ENCODE measurements at regions not wholly inside any gene's neighbourhood (a gene's known extent, or its start where the extent isn't known, plus 50 kb on each side); places are given as distances from the start of the nearest gene placed in this dataset.
"Not testable (repeated sequence)": the region's sequence is repeated elsewhere in the genome, so short reads cannot be mapped to it uniquely, and the experiment has no call there.

DNA sequence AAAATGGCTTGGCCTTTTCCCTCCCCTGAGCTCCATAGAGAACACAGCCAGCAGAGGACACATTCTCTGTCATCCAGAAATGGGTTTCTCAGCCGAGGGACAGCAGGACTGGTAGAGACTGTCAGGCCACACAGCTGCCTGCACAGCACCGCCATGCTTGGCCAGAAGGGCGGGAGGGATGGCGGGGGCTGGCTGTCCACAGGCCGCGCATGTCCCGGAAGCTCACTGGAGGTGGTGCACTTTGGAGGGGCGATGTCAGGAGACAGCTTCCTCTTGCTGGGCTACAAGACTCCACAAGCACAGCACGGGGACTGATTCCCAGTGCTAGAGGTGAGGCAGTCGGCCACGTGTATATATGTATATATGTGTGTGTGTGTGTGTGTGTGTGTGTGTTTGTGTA is 125.3 kb downstream of the GOLGA6L4 start:
- H3K4me3 ChIP-seq (ENCODE audit: low read depth, low read length); DNase-seq; H3K36me3 ChIP-seq (ENCODE audit: control insufficient read depth, insufficient read depth, low read length); intact Hi-C loops (cut with micrococcal nuclease; ENCODE audit: unreplicated experiment); H3K9me3 ChIP-seq; H3K4me1 Mint-ChIP-seq (ENCODE audit: low read depth, unreplicated experiment); H3K27ac Mint-ChIP-seq (ENCODE audit: unreplicated experiment); H3K27me3 Mint-ChIP-seq (ENCODE audit: insufficient read depth, unreplicated experiment); H3K4me3 Mint-ChIP-seq (ENCODE audit: unreplicated experiment); H3K36me3 Mint-ChIP-seq (ENCODE audit: insufficient read depth, unreplicated experiment); H3K9me3 Mint-ChIP-seq (ENCODE audit: unreplicated experiment); POLR2A ChIA-PET; H3K4me1 ChIP-seq; H3K27me3 ChIP-seq (replicated peaks; ENCODE audit: control insufficient read depth, insufficient read depth, low read length); BruUV-seq (replicated peaks); CTCF ChIA-PET: not testable (repeated sequence)

DNA sequence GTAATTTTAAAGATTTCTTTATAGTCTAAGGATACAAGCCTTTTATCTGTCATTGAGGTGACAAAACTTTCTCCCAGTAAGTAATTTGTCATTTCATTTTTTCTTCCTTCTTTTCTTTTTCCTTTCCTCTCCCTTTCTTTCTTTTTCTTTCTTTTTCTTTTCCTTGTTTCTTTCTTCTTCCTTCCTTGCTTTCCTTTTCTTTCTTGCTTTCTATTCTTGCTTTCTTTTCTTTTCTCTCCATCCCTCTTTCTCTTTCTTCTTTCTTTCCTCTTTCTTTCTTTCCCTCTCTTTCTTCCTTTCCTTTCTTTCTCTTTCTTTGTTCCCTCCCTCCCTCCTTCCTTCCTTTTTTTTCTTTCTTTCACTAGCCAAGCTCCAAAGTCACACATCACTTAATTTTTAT is 148.8 kb downstream of the GOLGA6L4 start:
- H3K27me3 Mint-ChIP-seq (ENCODE audit: insufficient read depth, unreplicated experiment); H3K27ac Mint-ChIP-seq (ENCODE audit: unreplicated experiment); H3K9me3 Mint-ChIP-seq (ENCODE audit: unreplicated experiment); H3K4me1 Mint-ChIP-seq (ENCODE audit: low read depth, unreplicated experiment); H3K4me3 Mint-ChIP-seq (ENCODE audit: unreplicated experiment); H3K9me3 ChIP-seq; H3K36me3 ChIP-seq (ENCODE audit: control insufficient read depth, insufficient read depth, low read length); CTCF ChIA-PET; H3K27me3 ChIP-seq (replicated peaks; ENCODE audit: control insufficient read depth, insufficient read depth, low read length); intact Hi-C loops (cut with micrococcal nuclease; ENCODE audit: unreplicated experiment); H3K4me3 ChIP-seq (ENCODE audit: low read depth, low read length); POLR2A ChIA-PET; H3K4me1 ChIP-seq; DNase-seq; H3K36me3 Mint-ChIP-seq (ENCODE audit: insufficient read depth, unreplicated experiment); BruUV-seq (replicated peaks): not testable (repeated sequence)

DNA sequence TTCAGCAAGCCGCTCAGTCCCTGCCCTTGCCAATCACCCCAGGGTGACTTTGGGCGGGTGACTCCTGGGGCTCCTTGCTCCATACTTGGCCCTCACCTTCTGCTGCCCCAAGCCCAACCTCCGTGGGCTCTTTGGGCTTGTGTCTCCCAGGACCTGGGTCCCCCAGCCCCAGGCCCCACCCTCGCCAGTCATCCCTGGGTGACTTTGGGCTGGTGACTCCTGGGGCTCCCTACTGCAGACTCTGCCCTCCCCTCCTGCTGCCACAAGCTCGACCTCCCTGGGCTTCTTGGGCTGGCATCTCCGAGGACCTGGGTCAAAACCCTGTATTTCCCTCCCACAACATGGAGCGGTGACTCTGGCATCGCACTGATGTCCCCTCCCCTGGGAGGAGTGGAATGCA is 151.5 kb downstream of the GOLGA6L4 start:
- Histone ChIP-seq H3K27me3 (replicated peaks; ENCODE audit: control insufficient read depth, insufficient read depth, low read length) (no peaks in the 10 kb centered on the region), H3K4me1 (no peaks in the 10 kb centered on the region), H3K36me3 (ENCODE audit: control insufficient read depth, insufficient read depth, low read length) (no peaks in the 10 kb centered on the region), H3K4me3 (ENCODE audit: low read depth, low read length) (no peak overlapping the region), H3K9me3 (no peaks in the 10 kb centered on the region)
- CTCF ChIA-PET, result no interaction called here
- no peaks in the 10 kb centered on the region for H3K36me3 Mint-ChIP-seq (ENCODE audit: insufficient read depth, unreplicated experiment)
- DNase-seq, result no peak
- TF ChIP-seq, protein P1, sequence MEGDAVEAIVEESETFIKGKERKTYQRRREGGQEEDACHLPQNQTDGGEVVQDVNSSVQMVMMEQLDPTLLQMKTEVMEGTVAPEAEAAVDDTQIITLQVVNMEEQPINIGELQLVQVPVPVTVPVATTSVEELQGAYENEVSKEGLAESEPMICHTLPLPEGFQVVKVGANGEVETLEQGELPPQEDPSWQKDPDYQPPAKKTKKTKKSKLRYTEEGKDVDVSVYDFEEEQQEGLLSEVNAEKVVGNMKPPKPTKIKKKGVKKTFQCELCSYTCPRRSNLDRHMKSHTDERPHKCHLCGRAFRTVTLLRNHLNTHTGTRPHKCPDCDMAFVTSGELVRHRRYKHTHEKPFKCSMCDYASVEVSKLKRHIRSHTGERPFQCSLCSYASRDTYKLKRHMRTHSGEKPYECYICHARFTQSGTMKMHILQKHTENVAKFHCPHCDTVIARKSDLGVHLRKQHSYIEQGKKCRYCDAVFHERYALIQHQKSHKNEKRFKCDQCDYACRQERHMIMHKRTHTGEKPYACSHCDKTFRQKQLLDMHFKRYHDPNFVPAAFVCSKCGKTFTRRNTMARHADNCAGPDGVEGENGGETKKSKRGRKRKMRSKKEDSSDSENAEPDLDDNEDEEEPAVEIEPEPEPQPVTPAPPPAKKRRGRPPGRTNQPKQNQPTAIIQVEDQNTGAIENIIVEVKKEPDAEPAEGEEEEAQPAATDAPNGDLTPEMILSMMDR (IDR thresholded peaks at IDR 0.05; ENCODE audit: insufficient read depth in 1 of 2, low read depth in 1 of 2, low read length in 1 of 2, severe bottlenecking in 1 of 2, unreplicated experiment in 1 of 2), result no peak
- no peaks in the 10 kb centered on the region for H3K9me3 Mint-ChIP-seq (ENCODE audit: unreplicated experiment)
- H3K4me1 Mint-ChIP-seq (ENCODE audit: low read depth, unreplicated experiment), result no peaks in the 10 kb centered on the region
- no TSS peak for BruUV-seq (replicated peaks)
- no peak overlapping the region for H3K27ac Mint-ChIP-seq (ENCODE audit: unreplicated experiment)
- intact Hi-C loops (cut with micrococcal nuclease; ENCODE audit: unreplicated experiment), result no loop called here
- peaks cover 18% of the 10 kb centered on the region for H3K27me3 Mint-ChIP-seq (ENCODE audit: insufficient read depth, unreplicated experiment)
- POLR2A ChIA-PET, result no interaction called here
- no peak overlapping the region for H3K4me3 Mint-ChIP-seq (ENCODE audit: unreplicated experiment)

DNA sequence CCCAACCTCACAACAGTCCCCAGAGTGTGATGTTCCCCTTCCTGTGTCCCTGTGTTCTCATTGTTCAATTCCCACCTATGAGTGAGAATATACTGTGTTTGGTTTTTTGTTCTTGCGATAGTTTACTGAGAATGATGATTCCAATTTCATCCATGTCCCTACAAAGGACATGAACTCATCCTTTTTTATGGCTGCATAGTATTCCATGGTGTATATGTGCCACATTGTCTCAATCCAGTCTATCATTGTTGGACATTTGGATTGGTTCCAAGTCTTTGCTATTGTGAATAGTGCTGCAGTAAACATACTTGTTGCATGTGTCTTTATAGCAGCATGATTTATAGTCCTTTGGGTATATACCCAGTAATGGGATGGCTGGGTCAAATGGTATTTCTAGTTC is 152.6 kb downstream of the GOLGA6L4 start:
- CTCF ChIA-PET; intact Hi-C loops (cut with micrococcal nuclease; ENCODE audit: unreplicated experiment); H3K4me1 Mint-ChIP-seq (ENCODE audit: low read depth, unreplicated experiment); DNase-seq; H3K4me1 ChIP-seq; H3K27me3 ChIP-seq (replicated peaks; ENCODE audit: control insufficient read depth, insufficient read depth, low read length); BruUV-seq (replicated peaks); H3K9me3 Mint-ChIP-seq (ENCODE audit: unreplicated experiment); H3K27ac Mint-ChIP-seq (ENCODE audit: unreplicated experiment); H3K4me3 Mint-ChIP-seq (ENCODE audit: unreplicated experiment); H3K9me3 ChIP-seq; H3K36me3 ChIP-seq (ENCODE audit: control insufficient read depth, insufficient read depth, low read length); POLR2A ChIA-PET; H3K36me3 Mint-ChIP-seq (ENCODE audit: insufficient read depth, unreplicated experiment); H3K4me3 ChIP-seq (ENCODE audit: low read depth, low read length): not testable (repeated sequence)
- peaks cover 18% of the 10 kb centered on the region for H3K27me3 Mint-ChIP-seq (ENCODE audit: insufficient read depth, unreplicated experiment)

DNA sequence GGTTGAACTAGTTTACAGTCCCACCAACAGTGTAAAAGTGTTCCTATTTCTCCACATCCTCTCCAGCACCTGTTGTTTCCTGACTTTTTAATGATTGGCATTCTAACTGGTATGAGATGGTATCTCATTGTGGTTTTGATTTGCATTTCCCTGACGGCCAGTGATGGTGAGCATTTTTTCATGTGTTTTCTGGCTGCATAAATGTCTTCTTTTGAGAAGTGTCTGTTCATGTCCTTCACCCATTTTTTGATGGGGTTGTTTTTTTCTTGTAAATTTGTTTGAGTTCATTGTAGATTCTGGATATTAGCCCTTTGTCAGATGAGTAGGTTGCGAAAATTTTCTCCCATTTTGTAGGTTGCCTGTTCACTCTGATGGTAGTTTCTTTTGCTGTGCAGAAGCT is 153.1 kb downstream of the GOLGA6L4 start:
- H3K9me3 ChIP-seq; CTCF ChIA-PET; DNase-seq; intact Hi-C loops (cut with micrococcal nuclease; ENCODE audit: unreplicated experiment); H3K4me3 ChIP-seq (ENCODE audit: low read depth, low read length); H3K9me3 Mint-ChIP-seq (ENCODE audit: unreplicated experiment); H3K36me3 Mint-ChIP-seq (ENCODE audit: insufficient read depth, unreplicated experiment); H3K4me1 ChIP-seq; H3K36me3 ChIP-seq (ENCODE audit: control insufficient read depth, insufficient read depth, low read length); H3K4me3 Mint-ChIP-seq (ENCODE audit: unreplicated experiment); H3K4me1 Mint-ChIP-seq (ENCODE audit: low read depth, unreplicated experiment); POLR2A ChIA-PET; H3K27me3 ChIP-seq (replicated peaks; ENCODE audit: control insufficient read depth, insufficient read depth, low read length); H3K27ac Mint-ChIP-seq (ENCODE audit: unreplicated experiment); BruUV-seq (replicated peaks): not testable (repeated sequence)
- H3K27me3 Mint-ChIP-seq (ENCODE audit: insufficient read depth, unreplicated experiment), result peaks cover 19% of the 10 kb centered on the region

DNA sequence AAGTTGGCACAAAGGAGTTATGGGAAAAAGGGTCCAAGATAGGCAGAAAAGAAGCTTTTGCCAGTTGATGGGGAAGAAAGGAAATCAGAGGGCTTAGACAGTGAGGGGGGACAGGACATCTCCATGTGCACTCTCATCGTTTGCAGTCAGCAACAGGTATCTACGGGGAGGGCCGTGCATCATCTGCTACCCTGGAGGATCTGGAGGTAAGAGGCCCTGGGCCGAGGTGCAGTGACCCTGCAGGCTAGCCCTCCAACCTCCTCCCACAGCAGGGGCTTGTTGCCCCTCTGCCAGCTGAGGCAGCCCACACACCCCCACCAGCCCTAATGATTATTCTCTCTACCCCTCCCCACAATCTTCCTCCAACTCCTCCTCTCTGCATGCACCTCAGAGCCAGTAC is 154.8 kb downstream of the GOLGA6L4 start:
- H3K4me3 ChIP-seq (ENCODE audit: low read depth, low read length); H3K27me3 ChIP-seq (replicated peaks; ENCODE audit: control insufficient read depth, insufficient read depth, low read length); H3K4me1 ChIP-seq; BruUV-seq (replicated peaks); H3K4me3 Mint-ChIP-seq (ENCODE audit: unreplicated experiment); POLR2A ChIA-PET; H3K27ac Mint-ChIP-seq (ENCODE audit: unreplicated experiment); intact Hi-C loops (cut with micrococcal nuclease; ENCODE audit: unreplicated experiment); H3K9me3 ChIP-seq; CTCF ChIA-PET; H3K9me3 Mint-ChIP-seq (ENCODE audit: unreplicated experiment); H3K4me1 Mint-ChIP-seq (ENCODE audit: low read depth, unreplicated experiment); DNase-seq; H3K36me3 Mint-ChIP-seq (ENCODE audit: insufficient read depth, unreplicated experiment); H3K36me3 ChIP-seq (ENCODE audit: control insufficient read depth, insufficient read depth, low read length): not testable (repeated sequence)
- H3K27me3 Mint-ChIP-seq (ENCODE audit: insufficient read depth, unreplicated experiment), result peaks cover 18% of the 10 kb centered on the region
